Astrocyte (in vitro differentiated cells and primary cell): ENCODE measurements at regions not wholly inside any gene's neighbourhood (a gene's known extent, or its start where the extent isn't known, plus 50 kb on each side); places are given as distances from the start of the nearest gene placed in this dataset.
A peak's percentile ranks its signal among the peaks of the same experiment; 100 is the strongest.

Experiments used
- DNase-seq: peaks from one replicate; pipeline ENCODE4 v3.0.0-alpha.2; 2010; ENCODE audit warnings: low read depth
- FAIRE-seq: peaks from 2 replicates; lab custom pipeline; 2011; peaks lifted over from hg19 to GRCh38; lab: Jason Lieb, UNC
- H2AFZ ChIP-seq: 2 replicates; pipeline ENCODE4 v1.6.0; 2012; ENCODE audit warnings: low read depth, low read length, inconsistent platforms
- H3K27ac ChIP-seq: 2 replicates; pipeline ENCODE4 v1.5.1; 2011; ENCODE audit warnings: low read depth, low read length, inconsistent platforms
- H3K27me3 ChIP-seq: 2 replicates; pipeline ENCODE4 v1.6.0; 2011; ENCODE audit warnings: low read length, inconsistent platforms; ENCODE audit not compliant: insufficient read depth
- H3K36me3 ChIP-seq: 2 replicates; pipeline ENCODE4 v1.5.1; 2011; ENCODE audit warnings: low read length, inconsistent platforms; ENCODE audit not compliant: insufficient read depth
- H3K4me1 ChIP-seq: 2 replicates; pipeline ENCODE4 v1.5.1; 2011; ENCODE audit warnings: low read length, inconsistent platforms; ENCODE audit not compliant: insufficient read depth
- H3K4me2 ChIP-seq: 2 replicates; pipeline ENCODE4 v1.6.0; 2012; ENCODE audit warnings: low read length, inconsistent platforms
- H3K4me3 ChIP-seq: 2 replicates; pipeline ENCODE4 v1.5.1; 2011; ENCODE audit warnings: low read depth, mild to moderate bottlenecking, low read length, inconsistent platforms; ENCODE audit not compliant: insufficient read depth
- H3K79me2 ChIP-seq: 2 replicates; pipeline ENCODE4 v1.6.0; 2012; ENCODE audit warnings: mild to moderate bottlenecking, low read length, inconsistent platforms; ENCODE audit not compliant: insufficient read depth
- H3K9ac ChIP-seq: 2 replicates; pipeline ENCODE4 v1.6.0; 2012; ENCODE audit warnings: mild to moderate bottlenecking, low read length, inconsistent platforms
- H3K9me3 ChIP-seq: 2 replicates; pipeline ENCODE4 v1.5.1; 2012; ENCODE audit warnings: low read depth, mild to moderate bottlenecking, low read length, inconsistent platforms; ENCODE audit not compliant: insufficient read depth
- H4K20me1 ChIP-seq: 2 replicates; pipeline ENCODE4 v1.6.0; 2012; ENCODE audit warnings: low read length, inconsistent platforms; ENCODE audit not compliant: insufficient read depth
- H3K27ac Mint-ChIP-seq: one replicate; pipeline ENCODE4 v1.8.0; 2021; ENCODE audit warnings: mild to moderate bottlenecking, mixed read lengths; ENCODE audit not compliant: unreplicated experiment
- H3K27me3 Mint-ChIP-seq: one replicate; pipeline ENCODE4 v1.8.0; 2021; ENCODE audit warnings: low read depth, mixed read lengths; ENCODE audit not compliant: unreplicated experiment
- H3K36me3 Mint-ChIP-seq: one replicate; pipeline ENCODE4 v1.8.0; 2021; ENCODE audit warnings: low read depth, mixed read lengths; ENCODE audit not compliant: unreplicated experiment
- H3K4me1 Mint-ChIP-seq: one replicate; pipeline ENCODE4 v1.8.0; 2021; ENCODE audit warnings: low read depth, mixed read lengths; ENCODE audit not compliant: unreplicated experiment
- H3K4me3 Mint-ChIP-seq: one replicate; pipeline ENCODE4 v1.8.0; 2021; ENCODE audit warnings: mild to moderate bottlenecking, moderate library complexity, mixed read lengths; ENCODE audit not compliant: unreplicated experiment
- H3K9me3 Mint-ChIP-seq: one replicate; pipeline ENCODE4 v1.8.0; 2021; ENCODE audit warnings: mild to moderate bottlenecking, mixed read lengths; ENCODE audit not compliant: unreplicated experiment
- CTCF ChIP-seq: IDR thresholded peaks from 2 replicates; pipeline ENCODE4 v1.5.1; 2011; ENCODE audit warnings: low read depth, mild to moderate bottlenecking, inconsistent platforms, low read length, moderate library complexity; ENCODE audit not compliant: insufficient read depth
- EZH2 ChIP-seq: IDR thresholded peaks from 2 replicates; pipeline ENCODE4 v1.6.1; 2012; ENCODE audit warnings: mild to moderate bottlenecking, low read length, inconsistent platforms; ENCODE audit not compliant: insufficient read depth

- no peak for DNase-seq
- no peak for TF ChIP-seq CTCF
- TF ChIP-seq EZH2: no peak
- Histone ChIP-seq H3K4me1 (peaks cover 16% of the 10 kb centered on the region), H3K9me3 (no peaks in the 10 kb centered on the region), H2AFZ (no peak overlapping the region), H3K4me3 (no peak overlapping the region), H3K79me2 (no peaks in the 10 kb centered on the region), H3K36me3 (no peaks in the 10 kb centered on the region), H3K27ac (peak overlapping the region; percentile 80), H3K9ac (no peak overlapping the region), H3K27me3 (no peaks in the 10 kb centered on the region), H3K4me2 (no peak overlapping the region), H4K20me1 (no peaks in the 10 kb centered on the region)
- Mint-ChIP-seq H3K9me3 (peaks cover 2% of the 10 kb centered on the region), H3K4me1 (peaks cover 44% of the 10 kb centered on the region), H3K4me3 (no peak overlapping the region), H3K36me3 (no peaks in the 10 kb centered on the region), H3K27ac (peak overlapping the region; percentile 86), H3K27me3 (no peaks in the 10 kb centered on the region)
- no peak for FAIRE-seq
Observed at GRCh38 chr1:115168026-115168425, 78.7 kb upstream of the TSPAN2 start.

- Histone ChIP-seq H3K36me3 (no peaks in the 10 kb centered on the region), H3K79me2 (no peaks in the 10 kb centered on the region), H3K27ac (peak overlapping the region; percentile 45), H3K9me3 (no peaks in the 10 kb centered on the region), H2AFZ (no peak overlapping the region), H3K9ac (no peak overlapping the region), H3K4me3 (no peak overlapping the region), H3K27me3 (no peaks in the 10 kb centered on the region), H3K4me2 (no peak overlapping the region), H4K20me1 (no peaks in the 10 kb centered on the region), H3K4me1 (peaks cover 16% of the 10 kb centered on the region)
- DNase-seq (peak; percentile 56), FAIRE-seq (peak; percentile 69)
- H3K9me3 Mint-ChIP-seq: no peaks in the 10 kb centered on the region
- H3K27me3 Mint-ChIP-seq: no peaks in the 10 kb centered on the region
- peak overlapping the region; percentile 88 for H3K27ac Mint-ChIP-seq
- H3K4me1 Mint-ChIP-seq: peaks cover 44% of the 10 kb centered on the region
- no peaks in the 10 kb centered on the region for H3K36me3 Mint-ChIP-seq
- TF ChIP-seq EZH2 (no peak), CTCF (no peak)
- no peak overlapping the region for H3K4me3 Mint-ChIP-seq
Observed at GRCh38 chr1:115166531-115167091, 77.3 kb upstream of the TSPAN2 start.

DNA sequence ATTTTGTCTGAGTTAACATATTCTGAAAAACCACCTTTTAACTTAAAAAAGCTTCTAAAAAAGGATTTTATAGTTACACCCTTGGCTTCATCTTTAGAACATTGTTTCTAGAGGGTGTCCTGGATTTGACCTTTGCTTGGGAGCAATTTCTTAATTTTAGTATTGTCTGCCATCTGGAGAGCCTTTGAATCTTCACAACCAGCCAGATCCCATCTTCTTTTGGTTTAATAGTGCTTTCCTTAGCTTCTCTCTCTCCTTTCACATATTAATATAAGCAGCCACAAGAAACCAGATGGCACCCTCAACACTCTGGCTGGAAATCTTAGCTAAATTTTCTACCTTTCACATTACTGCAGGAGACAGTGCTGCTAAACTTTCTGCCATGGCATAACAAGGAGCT is 76.5 kb upstream of the TSPAN2 start:
- H3K36me3 ChIP-seq: no peaks in the 10 kb centered on the region
- no peaks in the 10 kb centered on the region for H3K27me3 ChIP-seq
- H3K79me2 ChIP-seq: no peaks in the 10 kb centered on the region
- H3K27ac ChIP-seq: no peak overlapping the region
- Mint-ChIP-seq H3K36me3 (no peaks in the 10 kb centered on the region), H3K4me3 (no peak overlapping the region), H3K4me1 (peaks cover 38% of the 10 kb centered on the region), H3K27me3 (no peaks in the 10 kb centered on the region), H3K9me3 (no peaks in the 10 kb centered on the region), H3K27ac (no peak overlapping the region)
- H4K20me1 ChIP-seq: no peaks in the 10 kb centered on the region
- FAIRE-seq (no peak), DNase-seq (no peak)
- peaks cover 16% of the 10 kb centered on the region for H3K4me1 ChIP-seq
- H3K9ac ChIP-seq: no peak overlapping the region
- no peak overlapping the region for H2AFZ ChIP-seq
- no peak overlapping the region for H3K4me3 ChIP-seq
- no peaks in the 10 kb centered on the region for H3K9me3 ChIP-seq
- TF ChIP-seq CTCF (no peak), EZH2 (no peak)
- no peak overlapping the region for H3K4me2 ChIP-seq
